Amniotic epithelial cell (primary cell): ENCODE measurements at regions not wholly inside any gene's neighbourhood (a gene's known extent, or its start where the extent isn't known, plus 50 kb on each side); places are given as distances from the start of the nearest gene placed in this dataset.

ENCODE experiments used
- DNase-seq: peaks from one replicate; pipeline ENCODE4 v3.0.0-alpha.2; 2010; ENCODE audit warnings: low read depth

DNA sequence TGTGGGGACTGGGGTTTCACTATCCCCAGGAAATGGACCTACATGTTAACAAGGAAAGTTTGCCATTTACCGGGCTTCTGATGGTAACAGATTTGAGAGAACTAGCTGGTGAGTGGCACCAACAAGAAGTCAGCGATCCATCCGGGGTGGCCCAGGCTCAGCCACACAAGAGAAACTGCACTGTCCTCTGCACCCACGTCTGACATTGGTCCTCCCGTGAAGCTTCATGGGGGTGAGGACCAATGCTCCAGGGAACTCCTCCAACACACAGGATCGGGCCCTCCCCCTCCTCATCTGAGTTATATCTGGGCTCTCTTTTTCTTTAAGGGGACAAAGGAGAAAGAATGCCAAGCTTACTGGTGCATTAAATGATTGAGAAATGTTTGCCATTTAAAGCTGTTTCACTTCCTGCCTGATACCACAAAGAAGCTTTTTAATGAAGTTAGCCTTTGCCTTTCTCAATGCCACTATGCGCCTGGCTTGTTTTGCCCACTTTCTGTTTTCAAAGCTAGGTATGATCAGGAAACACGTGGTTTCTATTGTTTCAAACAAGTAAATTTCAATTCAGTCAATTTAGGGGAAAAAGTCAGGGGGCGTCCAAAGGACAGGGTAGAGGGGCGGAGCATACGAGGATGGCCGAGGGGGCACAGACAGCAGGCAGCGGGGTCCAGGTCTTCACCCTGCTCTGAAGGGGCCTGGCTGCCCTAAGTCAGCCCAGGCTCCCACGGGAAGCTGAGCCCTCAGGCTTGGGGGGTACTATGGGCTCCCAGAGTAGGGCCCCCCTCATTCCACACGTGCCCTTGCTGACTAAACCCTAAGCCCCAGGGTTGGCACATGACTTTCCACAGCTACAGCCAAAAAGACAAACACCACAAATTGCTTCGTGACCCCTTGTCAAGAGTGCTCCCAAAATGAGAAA is 204.0 kb upstream of the ID2 start:
- no peak for DNase-seq

DNA sequence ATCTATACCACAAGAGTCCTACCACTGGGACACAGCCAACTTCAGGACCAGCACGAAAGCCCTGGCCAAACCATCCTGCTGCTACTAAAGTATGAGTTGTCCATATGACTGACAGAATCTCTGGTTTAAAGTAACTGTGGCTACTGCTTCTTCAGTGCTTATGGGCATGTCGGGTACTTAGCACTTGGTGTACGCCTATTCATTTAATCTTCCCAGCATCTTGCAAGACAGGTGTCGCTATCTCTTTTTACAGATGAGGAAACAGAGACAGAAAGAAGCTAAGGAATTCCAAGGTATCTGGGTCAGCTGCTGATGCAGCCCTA is 203.4 kb upstream of the ID2 start:
- DNase-seq = no peak

- DNase-seq = peak; percentile 56
Observed at GRCh38 chr2:8479298-8479697, 202.6 kb upstream of the ID2 start.

DNA sequence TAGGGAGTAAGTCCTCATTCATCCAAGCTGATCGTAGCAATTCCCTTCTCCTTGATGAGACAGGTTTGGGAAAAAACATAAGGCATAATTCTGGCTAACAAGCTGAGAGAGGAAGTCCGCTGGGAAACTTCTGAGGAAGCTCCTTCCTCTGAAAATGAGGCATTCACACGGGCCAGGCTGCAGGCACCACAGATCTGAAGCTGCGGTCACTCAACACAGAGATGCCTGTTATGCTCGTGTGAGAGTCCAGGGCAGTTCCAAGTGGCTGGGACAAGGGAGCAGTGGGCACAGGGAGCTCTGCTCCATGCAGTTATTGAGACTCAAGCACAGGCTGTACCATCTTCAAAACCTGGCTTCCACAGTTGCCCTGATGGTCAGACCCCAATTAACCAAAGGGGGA is 200.9 kb upstream of the ID2 start:
- no peak for DNase-seq

DNA sequence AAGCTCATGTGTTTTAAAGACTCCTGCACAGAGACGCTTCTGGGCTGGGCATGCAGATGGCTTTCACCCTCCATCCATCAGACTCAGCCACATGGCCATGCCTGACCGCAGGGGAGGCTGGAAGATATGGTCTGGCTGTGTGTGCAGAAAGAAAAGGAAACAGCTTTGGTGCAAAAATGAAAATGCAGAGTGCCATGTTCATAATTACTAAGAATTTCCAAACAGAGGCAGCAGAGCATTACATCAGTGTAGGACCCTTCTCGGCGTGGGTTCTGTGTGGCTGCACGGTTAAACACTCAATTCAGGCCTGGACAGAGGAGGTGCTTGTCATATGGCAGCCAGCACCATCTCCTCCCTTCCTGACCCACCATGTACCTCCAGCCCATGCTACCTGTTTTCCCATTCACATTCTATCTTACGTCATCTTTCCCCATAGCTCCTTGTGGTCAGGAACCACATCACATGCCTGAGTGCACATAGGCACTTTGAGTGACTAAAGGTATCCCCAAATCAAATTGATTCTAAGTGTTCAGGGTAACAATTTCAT is 200.3 kb upstream of the ID2 start:
- DNase-seq = peak; percentile 28

- DNase-seq = no peak
Observed at GRCh38 chr2:8482432-8482831, 199.4 kb upstream of the ID2 start.

GRCh38 chr2:8484502-8485283 is 197.2 kb upstream of the ID2 start:
- DNase-seq = no peak

DNA sequence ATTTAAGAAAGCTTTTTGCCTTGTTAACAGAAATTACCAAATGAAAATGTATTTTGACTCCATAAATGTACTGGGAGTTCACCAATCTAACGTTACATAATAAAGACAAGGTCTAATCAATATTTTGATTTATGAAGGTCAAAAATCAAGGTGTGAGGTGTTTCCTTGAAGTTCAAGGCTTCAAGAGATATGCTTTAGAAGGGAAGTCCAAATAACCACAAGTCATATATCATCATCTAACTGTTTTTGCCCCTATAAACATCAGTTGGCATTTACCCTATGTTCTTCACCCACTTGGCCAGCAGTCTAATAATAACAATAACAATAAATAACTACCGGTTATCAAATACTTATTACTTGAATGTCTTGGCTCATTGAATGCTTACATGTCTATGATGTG is 196.1 kb upstream of the ID2 start:
- DNase-seq = no peak

- no peak for DNase-seq
Observed at GRCh38 chr2:8486141-8486540, 195.7 kb upstream of the ID2 start.

GRCh38 chr2:8487461-8487932 is 194.4 kb upstream of the ID2 start:
- DNase-seq = no peak

GRCh38 chr2:8488001-8488738 is 193.7 kb upstream of the ID2 start:
- DNase-seq = peak; percentile 45

DNA sequence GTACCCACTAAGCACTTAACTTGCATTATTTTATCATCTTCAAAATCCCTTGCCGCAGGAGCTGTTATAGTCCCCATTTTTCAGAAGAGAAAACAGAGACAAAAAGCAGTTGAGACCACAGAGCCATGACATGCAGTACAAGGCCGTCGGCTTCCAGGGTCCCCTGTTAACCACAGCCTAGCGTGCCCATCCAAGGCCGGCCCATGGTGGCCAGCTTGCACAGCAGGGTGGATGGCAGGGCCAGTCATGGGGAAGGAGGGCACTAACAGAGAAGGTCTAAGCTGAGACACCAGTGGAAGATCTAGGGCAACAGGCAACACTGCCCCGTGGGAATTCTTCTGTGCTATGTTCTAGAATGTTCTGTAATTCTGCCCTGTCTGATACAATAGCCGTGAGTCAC is 192.6 kb upstream of the ID2 start:
- no peak for DNase-seq

GRCh38 chr2:8489751-8490150 is 192.1 kb upstream of the ID2 start:
- no peak for DNase-seq

DNA sequence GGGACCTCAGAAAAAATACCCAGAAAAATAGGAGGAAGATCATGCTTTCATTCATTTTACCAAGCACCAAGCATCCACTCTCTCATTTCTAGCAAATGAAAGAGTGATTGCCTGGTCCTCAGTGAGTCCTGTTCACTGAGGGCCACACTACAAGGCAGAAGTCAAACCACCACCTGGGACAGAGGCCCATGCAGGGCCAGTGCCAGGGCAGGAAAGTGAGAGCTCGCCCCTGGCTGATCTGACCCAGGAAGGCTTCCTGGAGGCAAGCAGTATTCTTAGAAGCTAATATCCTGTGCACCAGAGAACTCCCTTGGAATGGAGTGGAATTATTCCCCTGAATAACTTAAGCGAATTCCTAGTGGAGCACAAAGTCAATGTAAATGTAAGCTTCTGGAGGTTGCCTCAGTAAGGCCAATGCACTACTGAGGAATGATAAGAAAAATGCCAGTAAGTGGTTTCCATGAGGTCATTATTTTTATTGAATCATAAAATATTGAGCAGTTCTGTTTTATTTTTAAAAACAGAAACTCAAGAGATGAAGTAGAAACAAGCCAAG is 191.6 kb upstream of the ID2 start:
- no peak for DNase-seq

DNA sequence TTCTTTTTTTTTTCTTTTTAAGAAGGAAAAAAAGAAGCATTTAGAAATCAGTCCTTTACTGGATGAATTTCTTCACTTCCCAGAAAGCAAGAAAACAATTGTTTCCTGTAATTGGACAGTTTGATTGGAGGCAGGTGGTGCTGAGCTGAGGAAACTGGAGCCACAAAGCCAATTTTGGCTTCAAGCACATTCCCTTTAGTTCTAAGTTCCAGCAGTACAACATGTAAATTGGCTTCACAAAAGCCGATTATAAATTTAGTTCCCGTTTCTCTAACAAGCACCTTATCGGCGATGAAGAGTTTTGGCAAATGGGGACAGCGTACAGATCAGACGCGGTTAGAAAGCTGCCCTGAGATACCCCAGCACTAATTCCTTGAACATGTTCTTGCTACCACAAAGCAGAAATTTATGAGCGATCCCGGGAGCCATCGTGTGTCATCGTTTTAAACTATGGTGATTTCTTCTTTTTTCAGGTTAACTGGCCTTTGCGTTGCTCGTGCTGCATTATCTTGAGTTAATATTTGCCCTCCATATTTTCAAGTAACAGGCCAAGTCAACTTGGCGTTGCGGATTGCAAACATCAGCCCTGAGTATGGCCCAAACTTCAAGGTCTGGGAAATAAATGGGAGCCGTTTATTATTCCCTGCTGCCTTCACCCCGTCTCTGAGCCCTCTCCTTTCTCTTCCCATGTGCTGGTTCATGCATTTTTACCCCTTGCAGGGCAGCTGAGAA is 190.4 kb upstream of the ID2 start:
- no peak for DNase-seq

GRCh38 chr2:8494151-8494550 is 187.7 kb upstream of the ID2 start:
- no peak for DNase-seq

DNA sequence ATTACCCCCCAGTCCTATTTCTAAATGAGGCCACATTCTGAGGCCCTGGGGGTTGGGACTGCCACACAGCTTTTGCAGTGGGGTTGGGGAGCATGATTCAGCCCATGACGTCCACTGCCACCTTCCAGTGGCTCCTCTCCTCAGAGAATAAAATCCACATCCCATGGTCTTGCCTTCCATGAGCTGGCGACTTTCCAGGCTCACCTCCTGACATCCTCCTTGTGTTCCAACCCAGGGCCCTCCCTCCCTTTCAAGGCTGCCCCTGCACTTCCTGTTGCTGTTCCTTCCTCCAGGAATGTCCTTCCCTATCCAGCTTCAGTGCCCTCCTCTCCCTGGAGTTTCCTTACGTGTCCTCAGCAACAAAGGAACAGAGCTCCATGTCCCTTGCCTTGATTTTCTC is 187.3 kb upstream of the ID2 start:
- DNase-seq = no peak

- DNase-seq = no peak
Observed at GRCh38 chr2:8495189-8495989, 186.5 kb upstream of the ID2 start.

- no peak for DNase-seq
Observed at GRCh38 chr2:8496079-8496478, 185.8 kb upstream of the ID2 start.

DNA sequence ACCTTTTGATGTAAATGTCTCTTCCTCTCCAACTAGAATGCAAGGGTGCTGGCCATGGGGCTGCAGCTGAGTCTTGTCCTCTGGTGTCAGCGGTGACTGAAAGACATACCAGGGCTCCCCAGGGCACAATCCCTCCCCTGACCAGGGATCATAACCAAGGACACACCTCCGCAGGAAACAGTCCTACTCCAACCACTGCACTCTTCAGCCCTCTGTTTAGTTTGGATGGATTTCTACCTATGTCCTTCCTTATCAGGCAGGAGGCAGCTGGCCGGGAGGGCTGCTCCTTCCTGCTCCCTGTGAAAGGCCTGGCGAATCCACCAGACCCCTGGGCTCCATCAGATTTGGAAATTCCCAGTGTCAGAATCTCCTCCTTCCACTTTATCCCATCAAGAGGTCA is 185.2 kb upstream of the ID2 start:
- DNase-seq = no peak

DNA sequence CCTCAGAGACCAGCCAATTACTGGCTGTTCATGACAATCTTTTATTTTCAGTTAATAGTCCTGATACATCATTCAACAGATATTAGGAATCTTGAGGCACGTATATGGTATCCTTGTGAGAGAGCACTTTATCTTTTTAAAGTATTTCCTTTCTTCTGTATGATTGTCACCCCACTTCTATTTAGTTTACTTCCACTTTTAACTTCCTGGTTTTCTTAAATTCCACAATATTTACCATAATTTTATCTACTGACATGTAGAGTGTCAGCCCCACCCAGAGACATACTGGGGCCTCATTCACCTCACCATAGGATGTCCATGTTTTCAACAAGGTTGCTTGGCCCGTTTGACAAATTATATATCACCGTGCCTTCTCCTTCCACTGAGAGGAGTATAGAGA is 182.9 kb upstream of the ID2 start:
- no peak for DNase-seq
